ENCODE measurements at regions not wholly inside any gene's neighbourhood (a gene's known extent, or its start where the extent isn't known, plus 50 kb on each side); places are given as distances from the start of the nearest gene placed in this dataset.

DNA sequence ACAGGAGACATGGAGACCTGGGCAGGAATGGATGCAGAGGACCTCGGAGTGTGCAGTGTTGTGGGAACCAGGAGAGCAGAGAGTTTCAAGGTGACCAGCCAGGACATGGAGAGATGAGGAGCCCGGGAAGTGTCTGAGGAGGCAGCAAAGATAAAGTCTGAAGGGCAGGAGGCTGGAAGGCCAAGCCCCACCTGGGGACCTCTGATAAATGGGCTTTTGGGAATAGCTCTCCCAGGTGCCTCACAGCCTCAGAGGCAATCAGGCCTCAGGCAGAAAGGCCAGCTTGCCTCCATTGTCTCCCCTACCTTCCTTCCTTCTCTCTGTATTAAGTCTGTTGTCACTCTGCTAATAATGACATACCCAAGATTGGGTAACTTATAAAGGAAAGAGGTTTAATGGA lies 97.5 kb upstream of the TPM1 start:
- no peak for DNase-seq (ENCODE audit: low read depth, low spot score)
- in situ Hi-C loops (cut with HindIII; ENCODE audit: low pct_unique_long_range_greater_than_20kb, low sequenced_read_pairs), result no loop called here

- DNase-seq (ENCODE audit: low read depth, low spot score), result no peak
- in situ Hi-C loops (cut with HindIII; ENCODE audit: low pct_unique_long_range_greater_than_20kb, low sequenced_read_pairs), result no loop called here
Measured at GRCh38 chr15:62945760-62946159, 96.8 kb upstream of the TPM1 start.

DNA sequence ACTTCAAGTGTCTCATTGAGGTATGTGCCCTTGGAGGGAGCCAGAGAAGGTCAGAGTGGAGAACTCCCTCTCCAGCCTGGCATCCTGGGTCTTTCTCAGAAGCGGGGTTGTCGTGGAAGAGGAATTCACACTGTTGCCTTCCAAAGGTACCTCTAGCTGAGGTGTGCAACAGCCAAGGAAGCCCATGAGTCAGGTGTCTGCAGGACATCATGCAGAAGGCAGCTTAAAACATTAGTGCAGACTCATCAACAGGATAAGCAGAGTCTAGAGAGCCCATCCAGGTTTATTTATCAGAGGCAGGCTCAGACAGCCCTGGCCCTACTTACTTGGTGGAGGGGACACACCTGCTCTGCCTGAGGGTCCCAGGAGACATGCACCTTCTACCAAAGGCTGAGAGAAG lies 95.6 kb upstream of the TPM1 start:
- no peak for DNase-seq (ENCODE audit: low read depth, low spot score)
- in situ Hi-C loops (cut with HindIII; ENCODE audit: low pct_unique_long_range_greater_than_20kb, low sequenced_read_pairs), result no loop called here

DNA sequence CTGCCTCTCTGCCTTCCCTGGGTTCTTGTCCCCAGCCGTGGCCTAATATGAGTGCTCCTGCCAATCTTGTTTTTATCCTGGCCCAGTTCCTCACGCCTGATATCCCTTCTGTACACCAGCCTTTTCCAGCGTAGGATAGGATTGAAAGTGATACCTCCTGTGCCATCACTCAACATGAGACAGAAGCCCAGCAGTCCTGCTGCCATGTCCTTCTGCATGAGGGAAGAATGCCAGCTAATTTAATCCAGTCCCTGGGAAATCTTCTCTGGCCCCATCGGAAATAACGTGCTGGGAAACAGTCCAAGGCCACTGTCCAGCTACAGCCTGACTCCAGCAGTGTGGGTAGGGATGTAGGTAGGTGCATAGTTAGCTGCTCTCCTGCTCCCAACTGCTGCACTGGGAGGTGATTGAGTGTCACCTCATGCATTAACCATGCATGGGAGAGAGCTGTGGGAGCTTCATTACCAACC lies 92.0 kb upstream of the TPM1 start:
- no peak for DNase-seq (ENCODE audit: low read depth, low spot score)
- in situ Hi-C loops (cut with HindIII; ENCODE audit: low pct_unique_long_range_greater_than_20kb, low sequenced_read_pairs), result no loop called here

- no peak for DNase-seq (ENCODE audit: low read depth, low spot score)
- in situ Hi-C loops (cut with HindIII; ENCODE audit: low pct_unique_long_range_greater_than_20kb, low sequenced_read_pairs), result no loop called here
Measured at GRCh38 chr15:62951481-62951880, 91.1 kb upstream of the TPM1 start.

- in situ Hi-C loops (cut with HindIII; ENCODE audit: low pct_unique_long_range_greater_than_20kb, low sequenced_read_pairs), result no loop called here
- no peak for DNase-seq (ENCODE audit: low read depth, low spot score)
Measured at GRCh38 chr15:62953021-62953420, 89.5 kb upstream of the TPM1 start.

DNA sequence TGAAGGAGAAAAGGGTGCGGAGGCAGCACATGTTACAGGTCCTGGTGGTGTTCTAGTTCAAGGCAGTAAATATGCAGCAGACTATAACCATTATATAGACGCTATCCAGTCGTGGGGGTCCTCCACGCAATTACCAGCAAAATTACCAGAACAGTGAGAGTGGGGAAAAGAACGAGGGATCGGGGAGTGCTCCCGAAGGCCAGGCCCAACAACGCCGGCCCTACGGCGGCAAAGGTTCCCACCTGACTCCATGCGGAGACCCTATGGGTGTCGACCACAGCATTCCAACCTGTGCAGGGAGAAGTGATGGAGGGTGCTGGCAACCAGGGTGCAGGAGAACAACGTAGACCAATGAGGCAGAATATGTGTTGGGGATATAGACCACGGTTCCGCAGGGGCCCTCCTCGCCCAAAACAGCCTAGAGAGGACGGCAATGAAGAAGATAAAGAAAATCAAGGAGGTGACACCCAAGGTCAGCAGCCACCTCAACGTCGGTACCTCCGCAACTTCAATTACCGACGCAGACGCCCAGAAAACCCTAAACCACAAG lies 89.0 kb upstream of the TPM1 start:
- in situ Hi-C loops (cut with HindIII; ENCODE audit: low pct_unique_long_range_greater_than_20kb, low sequenced_read_pairs), result no loop called here
- DNase-seq (ENCODE audit: low read depth, low spot score), result no peak

- no peak for DNase-seq (ENCODE audit: low read depth, low spot score)
- in situ Hi-C loops (cut with HindIII; ENCODE audit: low pct_unique_long_range_greater_than_20kb, low sequenced_read_pairs), result no loop called here
Measured at GRCh38 chr15:62957130-62957529, 85.4 kb upstream of the TPM1 start.

- DNase-seq (ENCODE audit: low read depth, low spot score), result no peak
- in situ Hi-C loops (cut with HindIII; ENCODE audit: low pct_unique_long_range_greater_than_20kb, low sequenced_read_pairs), result no loop called here
Measured at GRCh38 chr15:62958528-62959363, 83.8 kb upstream of the TPM1 start.

- no peak for DNase-seq (ENCODE audit: low read depth, low spot score)
- in situ Hi-C loops (cut with HindIII; ENCODE audit: low pct_unique_long_range_greater_than_20kb, low sequenced_read_pairs), result no loop called here
Measured at GRCh38 chr15:62961134-62961533, 81.4 kb upstream of the TPM1 start.

DNA sequence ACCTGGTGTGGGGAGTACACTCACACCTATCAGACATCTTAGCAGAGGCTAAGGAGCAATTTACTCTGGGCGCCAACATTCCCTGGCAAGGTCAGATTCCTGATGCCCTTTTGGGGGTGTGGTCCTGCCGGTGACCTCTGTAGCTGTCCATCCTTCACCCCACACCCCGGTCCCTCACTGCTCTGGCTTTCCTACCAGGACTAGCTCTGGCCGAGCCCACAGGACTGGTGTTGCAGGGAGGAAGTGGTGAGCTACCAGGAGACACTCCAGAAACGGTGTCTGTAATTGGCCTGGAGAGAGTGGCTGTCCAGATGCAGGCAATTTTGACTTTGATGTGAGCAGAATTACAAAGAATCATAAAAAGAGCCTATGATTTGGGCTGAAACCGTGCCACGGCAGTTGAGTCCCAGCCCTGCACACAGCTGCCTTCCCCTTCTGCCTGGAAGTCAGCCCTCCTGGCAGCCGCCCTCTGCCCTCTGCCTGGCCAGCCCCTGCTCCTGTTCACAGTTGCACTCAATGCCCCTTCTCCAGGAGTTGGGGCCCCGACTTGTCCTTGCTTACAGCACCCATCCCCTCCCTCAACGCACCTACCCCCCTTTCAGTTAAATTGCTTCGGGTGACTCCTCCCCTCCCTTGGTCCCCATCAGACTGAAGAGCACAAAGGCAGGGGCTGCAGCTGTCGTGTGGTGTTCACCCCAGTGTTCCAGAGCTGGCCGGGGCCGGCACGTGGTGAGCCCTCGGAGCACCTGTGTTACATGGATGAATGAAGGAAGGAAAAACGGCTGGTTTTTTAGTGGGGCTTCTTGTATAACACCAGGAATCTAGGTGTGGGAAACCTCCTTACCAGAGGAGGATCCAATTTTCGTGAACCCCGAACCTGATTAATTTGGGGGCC lies 80.2 kb upstream of the TPM1 start:
- in situ Hi-C loops (cut with HindIII; ENCODE audit: low pct_unique_long_range_greater_than_20kb, low sequenced_read_pairs), result no loop called here
- no peak for DNase-seq (ENCODE audit: low read depth, low spot score)

GRCh38 chr15:62964251-62964650 lies 78.3 kb upstream of the TPM1 start:
- in situ Hi-C loops (cut with HindIII; ENCODE audit: low pct_unique_long_range_greater_than_20kb, low sequenced_read_pairs), result no loop called here
- DNase-seq (ENCODE audit: low read depth, low spot score), result no peak

DNA sequence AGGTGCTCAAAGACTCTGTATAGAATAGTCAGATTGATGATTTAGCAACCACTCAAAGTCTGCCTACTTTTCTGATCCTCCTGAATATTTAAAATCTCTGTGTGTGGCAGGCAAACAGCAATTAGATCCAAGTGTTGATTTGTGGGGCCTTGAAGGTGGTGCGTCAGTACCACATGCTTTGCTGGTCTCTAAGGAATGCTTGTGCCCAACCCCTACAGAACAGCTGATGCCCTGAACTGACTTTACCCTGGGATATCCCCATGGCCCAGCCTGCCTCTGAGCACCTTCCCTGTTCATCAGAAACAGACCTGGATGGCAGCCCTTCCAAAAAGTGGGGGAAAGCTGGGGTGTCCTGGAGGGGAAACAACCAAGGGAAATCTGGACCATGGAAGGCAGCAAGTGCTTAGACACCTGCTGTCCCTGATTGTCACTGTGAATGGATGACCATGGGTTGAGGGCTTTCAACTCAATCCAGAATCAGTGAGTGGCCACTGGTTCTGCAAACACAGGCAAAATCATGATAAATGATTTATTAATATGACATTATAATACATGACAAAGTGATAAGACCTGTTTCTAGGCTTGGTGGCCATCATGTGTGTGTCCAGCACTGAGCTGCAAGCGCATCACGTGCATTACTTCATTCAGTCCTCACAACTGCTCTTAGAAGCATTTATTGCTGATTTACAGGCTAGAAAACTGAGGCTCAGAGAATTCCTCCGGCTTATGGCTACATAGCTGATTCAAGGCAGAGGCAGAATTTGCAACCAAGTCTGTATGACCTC lies 76.1 kb upstream of the TPM1 start:
- in situ Hi-C loops (cut with HindIII; ENCODE audit: low pct_unique_long_range_greater_than_20kb, low sequenced_read_pairs), result no loop called here

DNA sequence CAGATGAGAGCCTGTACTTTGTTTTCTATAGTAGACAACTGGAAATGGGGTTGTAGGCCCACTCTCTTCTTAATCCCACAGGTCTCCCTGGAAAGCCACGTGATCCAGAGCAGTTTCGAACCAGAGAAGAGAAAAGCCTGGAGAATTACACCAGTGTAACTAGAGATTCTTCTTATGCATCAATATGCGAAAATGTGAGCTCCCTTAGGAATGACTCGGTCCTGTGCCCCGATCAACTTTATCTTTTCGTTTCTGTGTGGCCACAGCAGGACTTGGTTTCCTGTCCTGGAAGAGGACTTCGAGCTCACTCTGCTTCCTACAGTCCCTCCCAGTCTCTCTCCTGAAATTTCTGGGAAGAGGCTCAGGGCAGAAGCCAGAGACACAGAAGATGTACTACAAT lies 73.8 kb upstream of the TPM1 start:
- DNase-seq (ENCODE audit: low read depth, low spot score), result no peak
- in situ Hi-C loops (cut with HindIII; ENCODE audit: low pct_unique_long_range_greater_than_20kb, low sequenced_read_pairs), result no loop called here

More for the DNA sequence above, 76.1 kb upstream of the TPM1 start:
- DNase-seq (ENCODE audit: low read depth, low spot score), result no peak

- in situ Hi-C loops (cut with HindIII; ENCODE audit: low pct_unique_long_range_greater_than_20kb, low sequenced_read_pairs), result no loop called here
- DNase-seq (ENCODE audit: low read depth, low spot score), result no peak
Measured at GRCh38 chr15:62969442-62970089, 73.0 kb upstream of the TPM1 start.

GRCh38 chr15:62972814-62973213 lies 69.7 kb upstream of the TPM1 start:
- in situ Hi-C loops (cut with HindIII; ENCODE audit: low pct_unique_long_range_greater_than_20kb, low sequenced_read_pairs), result no loop called here
- no peak for DNase-seq (ENCODE audit: low read depth, low spot score)

- in situ Hi-C loops (cut with HindIII; ENCODE audit: low pct_unique_long_range_greater_than_20kb, low sequenced_read_pairs), result no loop called here
- no peak for DNase-seq (ENCODE audit: low read depth, low spot score)
Measured at GRCh38 chr15:62975515-62975914, 67.0 kb upstream of the TPM1 start.

Measured in SK-MEL-5 (cell line).